GM23338 (cell line): ENCODE measurements at regions not wholly inside any gene's neighbourhood (a gene's known extent, or its start where the extent isn't known, plus 50 kb on each side); places are given as distances from the start of the nearest gene placed in this dataset.

Experiments
- ATAC-seq: fragments of 200-7000 bp; cut with Tn5 transposase; 3 replicates; pipeline ENCODE4 v1.9.1; 2020
- DNase-seq: peaks from one replicate; pipeline ENCODE4 v3.0.0-alpha.2; 2015; ENCODE audit warnings: low spot score
- H2AFZ ChIP-seq: fragments of 200-600 bp; sonication (generic); 2 replicates; pipeline ENCODE4 v1.8.0; 2016; ENCODE audit warnings: antibody characterized with exemption, mild to moderate bottlenecking, moderate library complexity
- H3F3A ChIP-seq: fragments of 200-600 bp; sonication (generic); replicated peaks from 2 replicates; pipeline ENCODE4 v1.8.0; 2017; ENCODE audit warnings: antibody characterized with exemption, mixed run types, low read depth
- H3K27ac ChIP-seq: fragments of 200-600 bp; sonication (generic); 2 replicates; pipeline ENCODE4 v1.6.1; 2016; ENCODE audit warnings: low read depth
- H3K27me3 ChIP-seq: fragments of 200-600 bp; sonication (generic); 2 replicates; pipeline ENCODE4 v1.8.0; 2016; ENCODE audit warnings: mild to moderate bottlenecking, mixed run types, moderate library complexity; ENCODE audit not compliant: insufficient read depth
- H3K36me3 ChIP-seq: fragments of 200-600 bp; sonication (generic); 2 replicates; pipeline ENCODE4 v1.8.0; 2016; ENCODE audit warnings: mild to moderate bottlenecking; ENCODE audit not compliant: insufficient read depth
- H3K4me1 ChIP-seq: fragments of 200-600 bp; sonication (generic); 2 replicates; pipeline ENCODE4 v1.8.0; 2016; ENCODE audit warnings: mild to moderate bottlenecking, moderate library complexity; ENCODE audit not compliant: insufficient read depth
- H3K4me2 ChIP-seq: fragments of 200-600 bp; sonication (generic); 2 replicates; pipeline ENCODE4 v1.7.1; 2017; ENCODE audit warnings: mixed run types
- H3K4me3 ChIP-seq: fragments of 200-600 bp; sonication (generic); 2 replicates; pipeline ENCODE4 v1.6.1; 2016; ENCODE audit warnings: mixed run types
- H3K79me2 ChIP-seq: fragments of 200-600 bp; sonication (generic); replicated peaks from 2 replicates; pipeline ENCODE4 v1.8.0; 2017; ENCODE audit warnings: mild to moderate bottlenecking; ENCODE audit not compliant: insufficient read depth
- H3K9me2 ChIP-seq: fragments of 200-600 bp; sonication (generic); 2 replicates; pipeline ENCODE4 v1.8.0; 2017; ENCODE audit not compliant: insufficient read depth
- H4K20me1 ChIP-seq: fragments of 200-600 bp; sonication (generic); replicated peaks from 2 replicates; pipeline ENCODE4 v1.8.0; 2017; ENCODE audit warnings: mild to moderate bottlenecking; ENCODE audit not compliant: insufficient read depth
- H3K27ac Mint-ChIP-seq: 2 replicates; pipeline ENCODE4 v1.8.0; 2020; ENCODE audit warnings: inconsistent platforms, mild to moderate bottlenecking, moderate library complexity, mixed read lengths
- H3K27me3 Mint-ChIP-seq: 3 replicates; pipeline ENCODE4 v1.8.0; 2022; ENCODE audit warnings: low read depth, mild to moderate bottlenecking, moderate library complexity, mixed read lengths, inconsistent platforms; ENCODE audit not compliant: insufficient read depth, poor library complexity
- H3K36me3 Mint-ChIP-seq: 3 replicates; pipeline ENCODE4 v1.8.0; 2021; ENCODE audit warnings: low read depth, mild to moderate bottlenecking, inconsistent platforms, moderate library complexity, mixed read lengths
- H3K4me1 Mint-ChIP-seq: 3 replicates; pipeline ENCODE4 v1.8.0; 2020; ENCODE audit warnings: mild to moderate bottlenecking, inconsistent platforms, mixed read lengths
- H3K4me3 Mint-ChIP-seq: 3 replicates; pipeline ENCODE4 v1.8.0; 2021; ENCODE audit warnings: moderate library complexity, mild to moderate bottlenecking, inconsistent platforms, mixed read lengths
- H3K9me3 Mint-ChIP-seq: 3 replicates; pipeline ENCODE4 v1.8.0; 2020; ENCODE audit warnings: moderate library complexity, mild to moderate bottlenecking, inconsistent platforms, mixed read lengths
- CREB1 ChIP-seq: fragments of 250-450 bp; sonication (Bioruptor Pico); IDR thresholded peaks from 2 replicates; pipeline ENCODE4 v1.5.0; 2020; ENCODE audit warnings: low read depth, mild to moderate bottlenecking, moderate library complexity
- CTCF ChIP-seq, 2 experiments: fragments of 200-600 bp in 1 of 2; sonication (generic) in 1 of 2; conservative IDR thresholded peaks; 2 replicates each; pipeline versions ENCODE4 v1.5.1 to v1.6.1; 2016 to 2017; ENCODE audit warnings: antibody characterized with exemption in 2 of 2, low read depth in 2 of 2, mild to moderate bottlenecking in 2 of 2, moderate library complexity in 1 of 2
- ETS1 ChIP-seq: IDR thresholded peaks from 2 replicates; pipeline ENCODE4 v1.6.1; 2016; ENCODE audit warnings: antibody characterized with exemption
- EZH2 ChIP-seq: fragments of 200-600 bp; sonication (generic); IDR thresholded peaks from one replicate; pipeline ENCODE4 v1.8.0; 2017; ENCODE audit warnings: antibody characterized with exemption, mild to moderate bottlenecking, low read depth; ENCODE audit not compliant: unreplicated experiment
- EZH2phosphoT487 ChIP-seq: fragments of 200-600 bp; sonication (generic); IDR thresholded peaks from one replicate; pipeline ENCODE4 v1.8.1; 2018; ENCODE audit warnings: antibody characterized with exemption; ENCODE audit not compliant: unreplicated experiment
- JUNB ChIP-seq: IDR thresholded peaks from one replicate; pipeline ENCODE4 v1.6.1; 2016; ENCODE audit warnings: antibody characterized with exemption; ENCODE audit not compliant: unreplicated experiment
- POLR2AphosphoS5 ChIP-seq: IDR thresholded peaks from 2 replicates; pipeline ENCODE4 v1.6.1; 2016; ENCODE audit warnings: antibody characterized with exemption, low read depth
- REST ChIP-seq: IDR thresholded peaks from one replicate; pipeline ENCODE4 v1.6.1; 2018; ENCODE audit warnings: antibody characterized with exemption; ENCODE audit not compliant: unreplicated experiment
- STAT1 ChIP-seq: IDR thresholded peaks from one replicate; pipeline ENCODE4 v1.6.1; 2016; ENCODE audit warnings: antibody characterized with exemption; ENCODE audit not compliant: unreplicated experiment
- ZNF114 ChIP-seq: fragments of 250-450 bp; sonication (Bioruptor Pico); IDR thresholded peaks from 2 replicates; pipeline ENCODE4 v1.5.0; 2020; ENCODE audit warnings: mild to moderate bottlenecking, moderate library complexity
- ZNF331 ChIP-seq: fragments of 250-450 bp; sonication (Bioruptor Pico); IDR thresholded peaks from 2 replicates; pipeline ENCODE4 v1.5.0; 2020; ENCODE audit warnings: low read depth, mild to moderate bottlenecking, moderate library complexity
- ZNF462 ChIP-seq: fragments of 250-450 bp; sonication (Bioruptor Pico); IDR thresholded peaks from 2 replicates; pipeline ENCODE4 v1.5.0; 2020; ENCODE audit warnings: mild to moderate bottlenecking, moderate library complexity

GRCh38 chr2:61750624-61751023 lies 103.2 kb downstream of the FAM161A start (continued):
- TF ChIP-seq ETS1 = no peak

- H3K27me3 Mint-ChIP-seq = peaks cover 2% of the 10 kb centered on the region
- Histone ChIP-seq H3K4me2 (no peak overlapping the region), H3K36me3 (no peaks in the 10 kb centered on the region), H3K9me2 (no peaks in the 10 kb centered on the region), H3K27ac (no peak overlapping the region), H2AFZ (no peak overlapping the region; the same call in 1 of the 2 replicates), H4K20me1 (no peaks in the 10 kb centered on the region; the same call in 1 of the 2 replicates), H3K79me2 (no peaks in the 10 kb centered on the region), H3K4me3 (no peak overlapping the region), H3K4me1 (no peaks in the 10 kb centered on the region), H3F3A (no peaks in the 10 kb centered on the region), H3K27me3 (no peaks in the 10 kb centered on the region)
- H3K4me1 Mint-ChIP-seq = peaks cover 3% of the 10 kb centered on the region; the same call in 1 of the 3 replicates
- H3K4me3 Mint-ChIP-seq = no peak overlapping the region
- no peak for ATAC-seq
- no peak for DNase-seq
- H3K36me3 Mint-ChIP-seq = no peaks in the 10 kb centered on the region
- H3K27ac Mint-ChIP-seq = no peak overlapping the region
- H3K9me3 Mint-ChIP-seq = no peaks in the 10 kb centered on the region
- no peak for TF ChIP-seq ETS1
- no peak for TF ChIP-seq ZNF114 (CRISPR knock-in tag)
- no peak for TF ChIP-seq CTCF (conservative IDR thresholded peaks at IDR 0.05; ENCODE audit: low read depth in 2 of 2)
- no peak for TF ChIP-seq CREB1 (CRISPR knock-in tag)
- TF ChIP-seq REST = no peak
- no peak for TF ChIP-seq POLR2AphosphoS5
- no peak for TF ChIP-seq EZH2
- no peak for TF ChIP-seq ZNF331 (CRISPR knock-in tag)
- TF ChIP-seq EZH2phosphoT487 = no peak
- no peak for TF ChIP-seq STAT1
- TF ChIP-seq JUNB = no peak
- TF ChIP-seq ZNF462 (CRISPR knock-in tag) = no peak
These were observed 110.9 kb downstream of the FAM161A start for GRCh38 chr2:61742955-61743354.
